Chondrocyte (in vitro differentiated cells): ENCODE measurements at regions not wholly inside any gene's neighbourhood (a gene's known extent, or its start where the extent isn't known, plus 50 kb on each side); places are given as distances from the start of the nearest gene placed in this dataset.

Source experiments
- DNase-seq: peaks from one replicate; pipeline ENCODE4 v3.0.0; 2021; ENCODE audit warnings: mixed read lengths, low spot score
- H3K27ac Mint-ChIP-seq: one replicate; pipeline ENCODE4 v1.8.0; 2021; ENCODE audit warnings: mild to moderate bottlenecking, moderate library complexity, mixed read lengths; ENCODE audit not compliant: unreplicated experiment
- H3K27me3 Mint-ChIP-seq: 2 replicates; pipeline ENCODE4 v1.8.0; 2021; ENCODE audit warnings: low read depth, mixed read lengths
- H3K36me3 Mint-ChIP-seq: 2 replicates; pipeline ENCODE4 v1.8.0; 2021; ENCODE audit warnings: low read depth, mixed read lengths
- H3K4me1 Mint-ChIP-seq: 2 replicates; pipeline ENCODE4 v1.8.0; 2021; ENCODE audit warnings: low read depth, mild to moderate bottlenecking, mixed read lengths
- H3K4me3 Mint-ChIP-seq: one replicate; pipeline ENCODE4 v1.8.0; 2021; ENCODE audit warnings: mild to moderate bottlenecking, moderate library complexity, mixed read lengths; ENCODE audit not compliant: unreplicated experiment
- H3K9me3 Mint-ChIP-seq: 2 replicates; pipeline ENCODE4 v1.8.0; 2021; ENCODE audit warnings: low read depth, mixed read lengths
- CTCF ChIP-seq: fragments of 200-600 bp; sonication (generic); IDR thresholded peaks from 2 replicates; pipeline ENCODE4 v1.5.0; 2021; ENCODE audit warnings: antibody characterized with exemption, mild to moderate bottlenecking, moderate library complexity

- H3K27me3 Mint-ChIP-seq: peaks cover 14% of the 10 kb centered on the region
- H3K36me3 Mint-ChIP-seq: no peaks in the 10 kb centered on the region
- H3K9me3 Mint-ChIP-seq: no peaks in the 10 kb centered on the region
- no peak for DNase-seq
- no peaks in the 10 kb centered on the region for H3K4me1 Mint-ChIP-seq
- no peak overlapping the region for H3K4me3 Mint-ChIP-seq
- no peak for TF ChIP-seq CTCF
- H3K27ac Mint-ChIP-seq: no peak overlapping the region
These were observed 186.6 kb upstream of the PIK3C3 start for GRCh38 chr18:41768467-41768866.

- Mint-ChIP-seq H3K9me3 (no peaks in the 10 kb centered on the region), H3K4me1 (no peaks in the 10 kb centered on the region), H3K27me3 (peaks cover 13% of the 10 kb centered on the region), H3K27ac (no peak overlapping the region), H3K36me3 (no peaks in the 10 kb centered on the region), H3K4me3 (no peak overlapping the region)
- TF ChIP-seq CTCF: peak; percentile 52
- no peak for DNase-seq
These were observed 187.1 kb upstream of the PIK3C3 start for GRCh38 chr18:41767960-41768359.

GRCh38 chr18:41765460-41765859 lies 189.6 kb upstream of the PIK3C3 start:
- TF ChIP-seq CTCF: no peak
- Mint-ChIP-seq H3K36me3 (no peaks in the 10 kb centered on the region), H3K27me3 (peaks cover 2% of the 10 kb centered on the region), H3K4me1 (peaks cover 12% of the 10 kb centered on the region), H3K9me3 (no peaks in the 10 kb centered on the region), H3K27ac (no peak overlapping the region), H3K4me3 (no peak overlapping the region)
- no peak for DNase-seq

GRCh38 chr18:41763361-41763760 lies 191.7 kb upstream of the PIK3C3 start:
- Mint-ChIP-seq H3K27me3 (peaks cover 2% of the 10 kb centered on the region), H3K36me3 (no peaks in the 10 kb centered on the region), H3K9me3 (no peaks in the 10 kb centered on the region), H3K4me3 (no peak overlapping the region), H3K4me1 (peaks cover 12% of the 10 kb centered on the region), H3K27ac (no peak overlapping the region)
- no peak for TF ChIP-seq CTCF
- no peak for DNase-seq

- no peak for TF ChIP-seq CTCF
- no peaks in the 10 kb centered on the region for H3K27me3 Mint-ChIP-seq
- no peaks in the 10 kb centered on the region for H3K9me3 Mint-ChIP-seq
- DNase-seq: no peak
- no peak overlapping the region for H3K27ac Mint-ChIP-seq
- H3K4me3 Mint-ChIP-seq: no peak overlapping the region
- no peaks in the 10 kb centered on the region for H3K36me3 Mint-ChIP-seq
- peaks cover 12% of the 10 kb centered on the region for H3K4me1 Mint-ChIP-seq
These were observed 193.6 kb upstream of the PIK3C3 start for GRCh38 chr18:41761333-41762018.
